ENCODE measurements at regions not wholly inside any gene's neighbourhood (a gene's known extent, or its start where the extent isn't known, plus 50 kb on each side); places are given as distances from the start of the nearest gene placed in this dataset.

DNA sequence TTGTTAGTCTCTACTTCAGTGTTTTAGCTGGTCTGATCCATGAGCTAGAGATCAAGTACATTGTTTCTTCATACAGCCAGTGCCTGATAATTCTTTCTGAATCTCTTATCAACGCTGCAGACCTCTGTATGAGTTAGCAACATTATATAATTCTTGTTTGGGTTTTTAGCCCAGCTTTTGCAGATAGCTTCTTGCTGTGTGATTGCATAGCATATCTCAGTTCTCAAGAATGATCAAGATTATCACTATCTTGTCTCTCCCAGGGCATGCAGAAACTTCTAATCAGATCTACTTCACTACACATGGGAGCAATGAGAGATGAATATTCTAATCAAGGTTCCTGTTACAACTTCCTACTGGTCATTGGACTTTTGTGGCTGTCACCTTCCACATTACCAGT lies 158.3 kb downstream of the FAM174A start:
- TF ChIP-seq CTCF (conservative IDR thresholded peaks at IDR 0.05; ENCODE audit: low read length) = no peak
- no peak for TF ChIP-seq EZH2phosphoT487 (IDR thresholded peaks at IDR 0.05; ENCODE audit: borderline replicate concordance, low read depth, low read length)

Data from OCI-LY7 (cell line).